SK-N-SH (cell line): ENCODE measurements at regions not wholly inside any gene's neighbourhood (a gene's known extent, or its start where the extent isn't known, plus 50 kb on each side); places are given as distances from the start of the nearest gene placed in this dataset.

Source experiments
- CTCF ChIA-PET: fragments of 300-600, 350-600 bp; formaldehyde crosslinking; extraction: SDS; loops from one replicate; lab custom pipeline; 2021; lab: Yijun Ruan, JAX
- POLR2A ChIA-PET: fragments of 350-600 bp; sonication (Branson Sonifier 250); formaldehyde crosslinking; extraction: SDS; loops from one replicate; lab custom pipeline; 2020; ENCODE audit warnings: antibody characterized with exemption, inconsistent platforms; lab: Yijun Ruan, JAX
- DNase-seq: peaks from one replicate; pipeline ENCODE4 v3.0.0; 2012
- H2AFZ ChIP-seq: fragments of 200-600 bp; sonication (generic); 2 replicates; pipeline ENCODE4 v1.8.1; 2016; ENCODE audit warnings: antibody characterized with exemption, mild to moderate bottlenecking, low read depth
- H3F3A ChIP-seq: fragments of 200-600 bp; sonication (generic); replicated peaks from 2 replicates; pipeline ENCODE3; 2016; ENCODE audit warnings: antibody characterized with exemption, mild to moderate bottlenecking; ENCODE audit not compliant: insufficient read depth
- H3K27ac ChIP-seq, 2 experiments: fragments of 200-500 bp in 1 of 2; fragments of 200-600 bp in 1 of 2; sonication (Bioruptor generic) in 1 of 2; sonication (generic), shearing (Covaris generic) in 1 of 2; 2 replicates each; pipeline versions ENCODE4 v1.5.1 to v1.6.1; 2014 to 2016; ENCODE audit warnings: low read depth in 2 of 2, inconsistent platforms in 1 of 2, low read length in 1 of 2, mild to moderate bottlenecking in 1 of 2, mixed read lengths in 1 of 2
- H3K27me3 ChIP-seq: fragments of 200-600 bp; sonication (generic), shearing (Covaris generic); 2 replicates; pipeline ENCODE4 v1.6.1; 2016; ENCODE audit warnings: mixed run types; ENCODE audit not compliant: insufficient read depth
- H3K36me3 ChIP-seq, 2 experiments: fragments of 200-500 bp in 1 of 2; fragments of 200-600 bp in 1 of 2; sonication (Bioruptor generic) in 1 of 2; sonication (generic) in 1 of 2; replicated peaks in 1 of 2; 2 replicates each; pipeline versions ENCODE3 to v1.5.1; 2014 to 2016; ENCODE audit warnings: low read length in 1 of 2, mild to moderate bottlenecking in 1 of 2; ENCODE audit not compliant: insufficient read depth in 2 of 2, control insufficient read depth in 1 of 2
- H3K4me1 ChIP-seq, 2 experiments: fragments of 200-500 bp in 1 of 2; fragments of 200-600 bp in 1 of 2; sonication (Bioruptor generic) in 1 of 2; sonication (generic), shearing (Covaris generic) in 1 of 2; 2 replicates each; pipeline versions ENCODE4 v1.5.1 to v1.6.1; 2014 to 2016; ENCODE audit warnings: low read depth in 1 of 2, low read length in 1 of 2, mixed run types in 1 of 2; ENCODE audit not compliant: insufficient read depth in 2 of 2, control insufficient read depth in 1 of 2
- H3K4me2 ChIP-seq: fragments of 200-600 bp; sonication (generic), shearing (Covaris generic); 2 replicates; pipeline ENCODE4 v1.6.1; 2017; ENCODE audit warnings: mixed run types
- H3K4me3 ChIP-seq, 2 experiments: fragments of 200-500 bp in 1 of 2; fragments of 200-600 bp in 1 of 2; sonication (Bioruptor generic) in 1 of 2; sonication (generic), shearing (Covaris generic) in 1 of 2; 2 replicates each; pipeline versions ENCODE4 v1.5.1 to v1.8.1; 2014 to 2016; ENCODE audit warnings: low read depth in 2 of 2, inconsistent platforms in 1 of 2, low read length in 1 of 2, mild to moderate bottlenecking in 1 of 2, mixed read lengths in 1 of 2, moderate library complexity in 1 of 2
- H3K79me2 ChIP-seq: fragments of 200-600 bp; sonication (generic); 2 replicates; pipeline ENCODE4 v1.8.1; 2017; ENCODE audit warnings: mild to moderate bottlenecking; ENCODE audit not compliant: insufficient read depth
- H3K9ac ChIP-seq: fragments of 200-600 bp; sonication (generic); 2 replicates; pipeline ENCODE4 v1.6.1; 2017; ENCODE audit warnings: mixed run types
- H3K9me2 ChIP-seq: fragments of 200-600 bp; sonication (generic); 2 replicates; pipeline ENCODE4 v1.6.1; 2017; ENCODE audit warnings: mixed run types
- H3K9me3 ChIP-seq: fragments of 200-600 bp; sonication (generic); 2 replicates; pipeline ENCODE4 v1.6.1; 2017; ENCODE audit warnings: mixed run types, mild to moderate bottlenecking, moderate library complexity
- H4K20me1 ChIP-seq: fragments of 200-600 bp; sonication (generic); 2 replicates; pipeline ENCODE4 v1.6.1; 2017; ENCODE audit warnings: mild to moderate bottlenecking, mixed run types; ENCODE audit not compliant: insufficient read depth
- CHD2 ChIP-seq: fragments of 150-350 bp; IDR thresholded peaks from 2 replicates; pipeline ENCODE4 v1.6.1; 2018; ENCODE audit warnings: low read length; ENCODE audit not compliant: partially characterized antibody
- FOXM1 ChIP-seq: IDR thresholded peaks from 2 replicates; pipeline ENCODE4 v1.4.0; 2012; ENCODE audit warnings: low read depth, mild to moderate bottlenecking
- GABPA ChIP-seq: IDR thresholded peaks from 2 replicates; pipeline ENCODE4 v1.4.0; 2012; ENCODE audit warnings: low read depth, mild to moderate bottlenecking
- GATA2 ChIP-seq: sonication (generic); formaldehyde crosslinking; IDR thresholded peaks from 2 replicates; pipeline ENCODE4 v1.5.0; 2020; ENCODE audit warnings: mild to moderate bottlenecking, missing genetic modification reagents
- IRF3 ChIP-seq: fragments of 150-350 bp; IDR thresholded peaks from 2 replicates; pipeline ENCODE4 v1.6.1; 2016; ENCODE audit warnings: mild to moderate bottlenecking, low read depth, low read length
- MAX ChIP-seq: IDR thresholded peaks from 2 replicates; pipeline ENCODE4 v1.4.0; 2012; ENCODE audit warnings: low read depth
- MXI1 ChIP-seq: IDR thresholded peaks from 2 replicates; pipeline ENCODE4 v1.6.1; 2012; ENCODE audit warnings: mild to moderate bottlenecking, low read depth, low read length, improper control_type of control experiment
- NFIC ChIP-seq: IDR thresholded peaks from 2 replicates; pipeline ENCODE4 v1.4.0; 2012; ENCODE audit warnings: borderline replicate concordance
- NRF1 ChIP-seq: IDR thresholded peaks from 2 replicates; pipeline ENCODE4 v1.6.1; 2012; ENCODE audit warnings: low read depth, mild to moderate bottlenecking, low read length
- PBX3 ChIP-seq: IDR thresholded peaks from 2 replicates; pipeline ENCODE4; 2012
- POLR2AphosphoS5 ChIP-seq: IDR thresholded peaks from 2 replicates; pipeline ENCODE4 v1.6.1; 2012; ENCODE audit warnings: low read depth, low read length
- RAD21 ChIP-seq: IDR thresholded peaks from 2 replicates; pipeline ENCODE4 v1.6.1; 2012; ENCODE audit warnings: mild to moderate bottlenecking, low read length
- RCOR1 ChIP-seq: fragments of 150-350 bp; IDR thresholded peaks from 2 replicates; pipeline ENCODE4 v1.6.1; 2017; ENCODE audit warnings: antibody characterized with exemption, low read length
- RFX5 ChIP-seq: IDR thresholded peaks from 2 replicates; pipeline ENCODE4 v1.6.1; 2012; ENCODE audit warnings: mild to moderate bottlenecking, improper control_type of control experiment, low read length
- RXRA ChIP-seq: IDR thresholded peaks from 2 replicates; pipeline ENCODE4 v1.4.0; 2012; ENCODE audit warnings: low read depth, mild to moderate bottlenecking, borderline replicate concordance
- SIN3A ChIP-seq: IDR thresholded peaks from 2 replicates; pipeline ENCODE4 v1.6.1; 2012; ENCODE audit warnings: low read depth, mild to moderate bottlenecking, low read length, moderate library complexity, borderline replicate concordance
- SMC3 ChIP-seq: IDR thresholded peaks from 2 replicates; pipeline ENCODE4 v1.6.1; 2012; ENCODE audit warnings: low read depth, low read length, improper control_type of control experiment
- TAF1 ChIP-seq: IDR thresholded peaks from 2 replicates; pipeline ENCODE4 v1.6.1; 2012; ENCODE audit warnings: low read depth, mild to moderate bottlenecking, low read length, moderate library complexity, borderline replicate concordance
- TCF12 ChIP-seq: IDR thresholded peaks from 2 replicates; pipeline ENCODE4 v1.4.0; 2012
- TEAD4 ChIP-seq: IDR thresholded peaks from 2 replicates; pipeline ENCODE4 v1.4.0; 2012; ENCODE audit warnings: mild to moderate bottlenecking, borderline replicate concordance; ENCODE audit not compliant: insufficient read depth
- YY1 ChIP-seq: IDR thresholded peaks from 2 replicates; pipeline ENCODE4 v1.4.0; 2012; ENCODE audit warnings: low read depth, mild to moderate bottlenecking
- ZBTB33 ChIP-seq: IDR thresholded peaks from 2 replicates; pipeline ENCODE4 v1.4.0; 2012; ENCODE audit warnings: low read depth, borderline replicate concordance
- WGBS: methylation state at CpG from one replicate; pipeline ENCODE4 v1.1.6; 2017; ENCODE audit warnings: low lambda C conversion rate; 5-methylcytosine and 5-hydroxymethylcytosine counted together

- no peak for TF ChIP-seq TAF1
Measured at GRCh38 chr22:47902646-47903180, 1140.3 kb downstream of the TBC1D22A start (continued).

GRCh38 chr22:47901911-47902310 is 1139.5 kb downstream of the TBC1D22A start:
- H3K79me2 ChIP-seq = no peaks in the 10 kb centered on the region
- ChIA-PET POLR2A (no interaction called here), CTCF (no interaction called here)
- WGBS = 25% methylated on average over 6 of the region's 6 CpGs
- H3K4me2 ChIP-seq = no peak overlapping the region
- no peak overlapping the region for H3K27ac ChIP-seq
- TF ChIP-seq SMC3 (no peak), POLR2AphosphoS5 (no peak)
- no peak overlapping the region for H3K4me3 ChIP-seq
- H4K20me1 ChIP-seq = no peaks in the 10 kb centered on the region
- no peak overlapping the region for H3K9ac ChIP-seq
- no peaks in the 10 kb centered on the region for H3K4me1 ChIP-seq
- DNase-seq = no peak
- no peak overlapping the region for H2AFZ ChIP-seq
- no peaks in the 10 kb centered on the region for H3K9me3 ChIP-seq
- no peaks in the 10 kb centered on the region for H3K27me3 ChIP-seq
- no peaks in the 10 kb centered on the region for H3K9me2 ChIP-seq
- H3K36me3 ChIP-seq = no peaks in the 10 kb centered on the region
- no peaks in the 10 kb centered on the region for H3F3A ChIP-seq

- Histone ChIP-seq H3K27me3 (no peaks in the 10 kb centered on the region), H3K4me2 (no peak overlapping the region), H2AFZ (no peak overlapping the region), H3K79me2 (no peaks in the 10 kb centered on the region), H3K27ac (no peak overlapping the region), H3K9ac (no peak overlapping the region), H3K4me3 (no peak overlapping the region), H3K9me3 (0 out of 2 replicates have a peak, but pooled peaks cover 6% of the 10 kb centered on the region), H4K20me1 (no peaks in the 10 kb centered on the region), H3K36me3 (no peaks in the 10 kb centered on the region), H3F3A (no peaks in the 10 kb centered on the region), H3K9me2 (no peaks in the 10 kb centered on the region), H3K4me1 (no peaks in the 10 kb centered on the region)
- no peak for DNase-seq
- 17% methylated on average over 8 of the region's 8 CpGs for whole genome bisulfite sequencing
- no peak for TF ChIP-seq MAX
- no peak for TF ChIP-seq IRF3
- no peak for TF ChIP-seq NRF1
- TF ChIP-seq RAD21 = no peak
- TF ChIP-seq RXRA = no peak
- no peak for TF ChIP-seq TEAD4
- no peak for TF ChIP-seq SIN3A
- TF ChIP-seq NFIC = no peak
- TF ChIP-seq RFX5 = no peak
- TF ChIP-seq FOXM1 = no peak
- TF ChIP-seq YY1 = no peak
- TF ChIP-seq TAF1 = no peak
- TF ChIP-seq RCOR1 = no peak
- TF ChIP-seq CHD2 = no peak
- no peak for TF ChIP-seq ZBTB33
- no peak for TF ChIP-seq GATA2 (CRISPR knock-in tag)
- TF ChIP-seq GABPA = no peak
- no peak for TF ChIP-seq TCF12
- no peak for TF ChIP-seq PBX3
- no peak for TF ChIP-seq MXI1
- CTCF ChIA-PET = interaction anchor here (1.1 kb wide), 1 partner anchor 12 kb away, joined by 3 read pairs; no protein-coding TSS in a partner anchor
- POLR2A ChIA-PET = no interaction called here
Measured at GRCh38 chr22:47899894-47900293, 1137.4 kb downstream of the TBC1D22A start.
